LNCaP clone FGC (cell line): ENCODE measurements at regions not wholly inside any gene's neighbourhood (a gene's known extent, or its start where the extent isn't known, plus 50 kb on each side); places are given as distances from the start of the nearest gene placed in this dataset.

ENCODE experiments used
- DNase-seq: peaks from one replicate; pipeline ENCODE4 v3.0.0-alpha.2; 2011; ENCODE audit warnings: low read depth
- H3K4me3 ChIP-seq: 2 replicates; pipeline ENCODE4 v1.5.1; 2011; ENCODE audit warnings: mild to moderate bottlenecking, low read depth, low read length, control low read depth
- CTCF ChIP-seq: IDR thresholded peaks from 2 replicates; pipeline ENCODE4 v1.5.1; 2012; ENCODE audit warnings: mild to moderate bottlenecking; ENCODE audit not compliant: control insufficient read depth, insufficient read depth; ENCODE audit errors: extremely low read depth

- no peak for DNase-seq
- TF ChIP-seq CTCF, result no peak
Measured at GRCh38 chr1:29523576-29523975, 287.3 kb downstream of the PTPRU start.

DNA sequence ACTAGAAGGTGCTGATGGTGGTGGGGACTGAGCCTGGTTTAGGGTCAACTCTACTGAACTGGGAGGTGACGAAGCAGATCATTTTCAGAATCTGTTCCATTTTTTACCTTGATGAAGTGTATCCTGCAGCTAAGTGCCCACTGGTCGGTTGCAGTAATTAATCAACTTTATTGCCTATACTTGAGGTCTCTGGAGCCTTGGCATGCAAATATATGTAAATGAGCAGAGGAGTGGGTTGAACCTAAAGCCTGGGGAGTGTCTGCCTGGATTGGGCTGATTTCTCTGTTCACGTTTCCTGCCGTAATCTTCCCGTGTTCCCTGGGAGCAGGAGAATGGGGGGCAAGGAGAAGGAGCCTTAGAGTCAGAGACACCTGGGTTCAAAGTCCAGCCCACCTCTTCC lies 286.8 kb downstream of the PTPRU start:
- no peak for DNase-seq
- no peak overlapping the region for H3K4me3 ChIP-seq
- TF ChIP-seq CTCF, result no peak

More at GRCh38 chr1:29523576-29523975, 287.3 kb downstream of the PTPRU start:
- no peak overlapping the region for H3K4me3 ChIP-seq

DNA sequence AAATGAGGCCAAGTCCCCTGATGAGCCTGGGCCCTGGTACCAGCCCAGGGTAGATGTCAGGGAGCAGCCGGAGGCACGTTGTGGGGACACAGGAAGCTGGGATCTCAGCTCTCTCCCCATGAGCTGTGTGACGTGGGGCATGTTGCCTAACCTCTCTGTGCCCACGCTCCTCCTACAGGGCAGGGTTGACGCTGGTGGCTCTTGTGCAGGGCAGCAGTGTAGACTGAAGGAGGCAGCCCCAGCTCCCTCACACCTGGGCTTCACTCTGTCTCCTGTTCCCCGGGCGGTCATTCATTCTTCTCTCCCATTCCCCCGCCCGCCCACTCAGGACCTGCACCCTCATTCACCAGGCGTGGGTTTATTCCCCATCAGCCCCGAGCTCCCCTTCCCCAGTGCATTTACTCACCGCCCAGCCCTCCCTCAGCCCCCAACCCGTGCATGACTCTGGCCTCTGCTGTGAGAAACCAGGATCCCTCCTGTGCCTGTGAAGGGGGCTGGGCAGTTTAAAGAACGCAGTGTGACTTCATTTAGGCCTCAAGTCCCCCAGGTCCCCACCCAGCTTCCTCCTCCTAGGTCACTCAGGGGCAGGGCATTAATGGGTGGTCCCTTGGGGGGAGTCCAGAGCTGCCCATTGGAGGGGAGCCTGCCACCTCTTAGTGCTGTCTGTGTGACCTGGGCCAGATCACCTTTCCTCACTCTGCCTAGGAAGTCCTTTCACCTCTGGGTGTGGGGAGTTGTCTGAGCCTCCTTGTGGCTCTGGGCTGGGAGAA lies 285.7 kb downstream of the PTPRU start:
- no peak for DNase-seq
- no peak overlapping the region for H3K4me3 ChIP-seq
- no peak for TF ChIP-seq CTCF

DNA sequence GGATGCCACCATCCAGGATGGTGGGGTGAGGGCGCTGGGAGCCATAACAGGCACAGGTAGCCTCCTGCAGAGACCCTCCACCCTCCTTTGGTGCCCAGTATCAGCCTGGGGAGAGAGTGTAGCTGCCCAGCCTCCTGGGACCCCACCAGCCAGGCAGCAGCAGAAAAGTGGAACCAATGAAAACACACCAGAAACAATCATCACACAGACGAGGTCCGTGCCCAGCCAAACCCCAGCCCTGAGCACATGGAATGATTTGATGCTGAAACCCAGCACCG lies 285.1 kb downstream of the PTPRU start:
- no peak for TF ChIP-seq CTCF
- no peak for DNase-seq
- H3K4me3 ChIP-seq, result no peak overlapping the region

GRCh38 chr1:29520571-29521437 lies 284.5 kb downstream of the PTPRU start:
- DNase-seq, result no peak
- H3K4me3 ChIP-seq, result no peak overlapping the region
- TF ChIP-seq CTCF, result no peak

GRCh38 chr1:29519788-29520110 lies 283.4 kb downstream of the PTPRU start:
- TF ChIP-seq CTCF, result no peak
- no peak overlapping the region for H3K4me3 ChIP-seq
- no peak for DNase-seq
